ENCODE measurements at regions not wholly inside any gene's neighbourhood (a gene's known extent, or its start where the extent isn't known, plus 50 kb on each side); places are given as distances from the start of the nearest gene placed in this dataset.

GRCh38 chr15:62983956-62984355 lies 58.6 kb upstream of the TPM1 start:
- TF ChIP-seq CTCF (IDR thresholded peaks at IDR 0.05; ENCODE audit: low read depth, low read length, missing input control), result no peak
- TF ChIP-seq MAX (IDR thresholded peaks at IDR 0.05), result no peak
- no peak for TF ChIP-seq ATF3 (IDR thresholded peaks at IDR 0.05)
- TF ChIP-seq TAF1 (conservative IDR thresholded peaks at IDR 0.05), result no peak
- no peak for TF ChIP-seq GABPA (IDR thresholded peaks at IDR 0.05 in 1 of 2, conservative IDR thresholded peaks at IDR 0.05 in 1 of 2)
- no peak for TF ChIP-seq JUND (IDR thresholded peaks at IDR 0.05)
- no peak for TF ChIP-seq SP1 (IDR thresholded peaks at IDR 0.05)
- TF ChIP-seq RXRA (IDR thresholded peaks at IDR 0.05), result no peak

All from liver (tissue), 3 donors.